SIG-M5 (cell line): ENCODE measurements at regions not wholly inside any gene's neighbourhood (a gene's known extent, or its start where the extent isn't known, plus 50 kb on each side); places are given as distances from the start of the nearest gene placed in this dataset.

Experiments
- DNase-seq: peaks from one replicate; lab custom pipeline; 2025; lab: John Stamatoyannopoulos, UW

GRCh38 chr4:111579767-111580166, 565.5 kb upstream of the FAM241A start:
- DNase-seq, result no peak

- DNase-seq, result no peak
These were observed 549.8 kb upstream of the FAM241A start for GRCh38 chr4:111595456-111595855.

- DNase-seq, result no peak
These were observed 548.8 kb upstream of the FAM241A start for GRCh38 chr4:111596491-111596890.

GRCh38 chr4:111601671-111602070, 543.6 kb upstream of the FAM241A start:
- DNase-seq, result no peak

GRCh38 chr4:111602848-111603247, 542.4 kb upstream of the FAM241A start:
- DNase-seq, result no peak

- DNase-seq, result no peak
These were observed 540.1 kb upstream of the FAM241A start for GRCh38 chr4:111605111-111605510.

- no peak for DNase-seq
These were observed 534.6 kb upstream of the FAM241A start for GRCh38 chr4:111610681-111611080.

- no peak for DNase-seq
These were observed 526.3 kb upstream of the FAM241A start for GRCh38 chr4:111618908-111619307.

- DNase-seq, result no peak
These were observed 516.8 kb upstream of the FAM241A start for GRCh38 chr4:111628437-111628836.

GRCh38 chr4:111630705-111631104, 514.5 kb upstream of the FAM241A start:
- no peak for DNase-seq

GRCh38 chr4:111631215-111631999, 513.8 kb upstream of the FAM241A start:
- no peak for DNase-seq

- no peak for DNase-seq
These were observed 512.6 kb upstream of the FAM241A start for GRCh38 chr4:111632641-111633151.

- DNase-seq, result no peak
These were observed 511.5 kb upstream of the FAM241A start for GRCh38 chr4:111633663-111634266.

GRCh38 chr4:111635646-111636045, 509.6 kb upstream of the FAM241A start:
- DNase-seq, result no peak

- DNase-seq, result no peak
These were observed 508.2 kb upstream of the FAM241A start for GRCh38 chr4:111636961-111637585.

GRCh38 chr4:111639120-111639690, 506.0 kb upstream of the FAM241A start:
- no peak for DNase-seq

- no peak for DNase-seq
These were observed 505.4 kb upstream of the FAM241A start for GRCh38 chr4:111639876-111640275.

GRCh38 chr4:111641813-111642579, 503.3 kb upstream of the FAM241A start:
- peak; percentile 66 for DNase-seq

GRCh38 chr4:111648056-111648455, 497.2 kb upstream of the FAM241A start:
- no peak for DNase-seq

GRCh38 chr4:111649308-111649707, 495.9 kb upstream of the FAM241A start:
- DNase-seq, result no peak

GRCh38 chr4:111650146-111650545, 495.1 kb upstream of the FAM241A start:
- DNase-seq, result no peak

GRCh38 chr4:111650674-111651086, 494.6 kb upstream of the FAM241A start:
- DNase-seq, result no peak
